ENCODE measurements at regions not wholly inside any gene's neighbourhood (a gene's known extent, or its start where the extent isn't known, plus 50 kb on each side); places are given as distances from the start of the nearest gene placed in this dataset.

DNA sequence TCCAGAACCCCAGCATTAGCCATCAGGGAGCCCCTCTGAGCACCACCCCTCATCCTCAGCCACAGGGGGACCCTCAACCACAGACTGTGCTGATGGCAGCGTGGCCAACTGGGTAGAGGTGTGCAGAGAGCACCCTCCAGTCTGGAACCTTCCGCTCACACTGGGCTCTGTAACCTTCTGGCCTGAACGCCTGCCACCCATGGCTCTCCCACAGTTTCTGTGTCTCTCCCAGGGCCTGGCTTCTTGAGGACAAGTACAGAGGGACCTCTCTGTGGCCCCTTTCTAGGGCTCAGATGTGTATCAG lies 503.0 kb upstream of the MGMT start:
- DNase-seq = no peak
- intact Hi-C loops (cut with micrococcal nuclease) = no loop called here
- Mint-ChIP-seq H3K4me3 (no peak overlapping the region), H3K9me3 (no peaks in the 10 kb centered on the region), H3K27me3 (no peaks in the 10 kb centered on the region), H3K36me3 (ENCODE audit: low read depth) (no peaks in the 10 kb centered on the region), H3K27ac (no peak overlapping the region), H3K4me1 (no peaks in the 10 kb centered on the region)

DNA sequence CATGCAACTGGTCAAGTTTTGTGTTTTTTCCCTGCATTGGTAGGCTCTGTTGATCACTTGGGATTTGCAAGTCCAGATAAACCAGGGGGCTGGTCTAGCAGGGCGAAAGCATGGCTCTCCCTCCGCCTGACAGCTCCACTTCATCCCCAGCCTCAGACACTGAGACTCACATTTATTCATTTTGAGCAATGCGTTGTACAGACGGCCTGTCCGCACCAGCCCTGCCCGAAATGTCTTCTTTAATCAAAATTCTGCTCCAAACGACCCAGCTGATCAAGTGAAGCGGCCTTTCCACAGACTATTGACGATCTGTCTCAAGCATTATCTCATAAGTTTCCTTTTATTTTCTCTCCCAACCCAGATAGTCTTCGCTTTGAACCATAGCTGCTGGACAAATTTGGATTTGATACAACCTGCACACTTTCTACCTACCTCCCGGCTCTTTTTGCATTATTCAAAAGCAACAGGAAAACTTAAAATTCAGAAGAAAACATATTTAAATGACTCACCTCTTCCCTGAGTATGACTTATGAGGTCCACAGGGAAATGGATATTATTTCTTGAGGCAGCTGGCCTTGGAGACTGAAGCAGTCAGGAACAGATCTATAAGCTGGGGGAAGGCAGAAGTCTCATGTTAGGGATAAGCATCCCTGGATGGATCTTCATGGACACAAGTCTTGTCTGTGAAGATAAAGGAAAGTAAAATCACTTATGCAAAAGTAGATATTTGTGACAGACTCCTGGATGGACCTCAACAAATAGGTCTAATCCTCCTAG lies 498.9 kb upstream of the MGMT start:
- DNase-seq = no peak
- H3K9me3 Mint-ChIP-seq = no peaks in the 10 kb centered on the region
- no peaks in the 10 kb centered on the region for H3K4me1 Mint-ChIP-seq
- no peak overlapping the region for H3K27ac Mint-ChIP-seq
- H3K36me3 Mint-ChIP-seq (ENCODE audit: low read depth) = no peaks in the 10 kb centered on the region
- no peaks in the 10 kb centered on the region for H3K27me3 Mint-ChIP-seq
- H3K4me3 Mint-ChIP-seq = no peak overlapping the region
- intact Hi-C loops (cut with micrococcal nuclease) = no loop called here

DNA sequence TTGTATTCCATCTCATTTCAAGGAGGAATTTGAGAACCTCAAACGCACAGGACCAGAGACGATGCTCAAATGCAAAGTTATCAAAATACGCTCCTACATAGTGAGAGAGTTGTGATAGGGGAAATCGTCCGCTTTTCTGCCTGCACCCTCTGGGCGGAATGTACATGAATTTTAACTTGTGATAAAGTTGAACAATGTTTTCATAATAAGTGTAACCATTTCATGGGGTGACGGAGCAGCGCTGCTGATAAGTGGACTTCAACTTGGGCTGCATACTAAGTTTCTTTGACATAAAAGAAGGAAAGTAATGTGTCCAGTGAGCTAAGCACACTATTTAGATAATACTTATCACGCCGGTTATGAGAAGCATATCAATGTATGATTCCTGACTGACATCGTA lies 497.5 kb upstream of the MGMT start:
- Mint-ChIP-seq H3K27me3 (no peaks in the 10 kb centered on the region), H3K9me3 (no peaks in the 10 kb centered on the region), H3K4me3 (no peak overlapping the region), H3K36me3 (ENCODE audit: low read depth) (no peaks in the 10 kb centered on the region), H3K27ac (no peak overlapping the region), H3K4me1 (no peaks in the 10 kb centered on the region)
- intact Hi-C loops (cut with micrococcal nuclease) = no loop called here
- DNase-seq = no peak

DNA sequence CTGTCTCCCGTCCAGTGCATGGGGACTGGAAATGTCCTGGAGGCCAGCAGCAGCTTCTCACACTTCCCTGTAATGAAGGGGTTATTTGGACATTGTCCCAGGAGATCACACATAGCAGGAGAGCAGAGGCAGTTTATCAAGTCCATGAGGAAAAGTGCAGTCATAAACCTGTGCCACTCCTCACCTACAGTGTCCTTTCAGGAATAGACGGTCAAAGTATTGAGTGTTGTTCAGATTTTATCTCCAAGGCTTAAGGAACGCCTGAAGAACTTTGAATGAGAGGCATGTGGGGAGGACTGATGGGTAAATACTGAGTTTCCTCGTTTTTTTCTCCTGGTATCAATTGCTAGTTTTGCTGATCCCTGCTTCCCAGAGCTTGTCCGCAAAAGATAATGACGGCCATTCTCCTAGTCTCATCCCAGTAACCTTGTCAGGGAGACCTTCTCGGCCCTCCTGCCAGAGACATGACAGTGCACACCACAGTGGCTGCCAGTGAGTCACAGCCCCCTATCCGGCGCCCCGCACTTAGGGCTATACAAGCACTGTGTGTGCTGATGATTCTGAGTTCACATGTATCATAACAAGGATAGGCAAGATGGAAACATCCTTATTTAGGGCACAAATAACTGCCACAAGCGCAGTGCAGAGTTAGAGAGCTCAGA lies 495.5 kb upstream of the MGMT start:
- Mint-ChIP-seq H3K27ac (no peak overlapping the region), H3K27me3 (no peaks in the 10 kb centered on the region), H3K4me3 (no peak overlapping the region), H3K9me3 (no peaks in the 10 kb centered on the region), H3K4me1 (no peaks in the 10 kb centered on the region), H3K36me3 (ENCODE audit: low read depth) (no peaks in the 10 kb centered on the region)
- intact Hi-C loops (cut with micrococcal nuclease) = no loop called here
- no peak for DNase-seq

DNA sequence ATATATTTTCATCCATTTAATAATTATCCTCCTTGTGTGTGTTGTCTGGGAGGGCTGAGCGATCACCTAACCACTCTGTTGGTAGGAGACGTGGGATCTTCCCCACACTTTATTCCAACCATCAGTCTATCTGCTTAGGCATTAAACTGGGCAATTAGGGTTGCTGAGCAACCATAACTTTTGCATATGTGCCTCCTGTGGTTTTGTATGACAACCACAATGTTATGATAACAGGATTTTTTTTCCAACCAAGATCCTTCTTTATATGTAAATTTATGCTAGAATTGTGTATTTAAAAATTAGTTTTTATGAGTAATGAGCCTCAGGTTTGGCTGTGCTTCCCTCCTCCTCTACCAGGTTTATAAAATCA lies 495.0 kb upstream of the MGMT start:
- H3K4me3 Mint-ChIP-seq = no peak overlapping the region
- no peaks in the 10 kb centered on the region for H3K27me3 Mint-ChIP-seq
- intact Hi-C loops (cut with micrococcal nuclease) = no loop called here
- no peaks in the 10 kb centered on the region for H3K4me1 Mint-ChIP-seq
- H3K27ac Mint-ChIP-seq = no peak overlapping the region
- DNase-seq = no peak
- H3K9me3 Mint-ChIP-seq = no peaks in the 10 kb centered on the region
- H3K36me3 Mint-ChIP-seq (ENCODE audit: low read depth) = no peaks in the 10 kb centered on the region

DNA sequence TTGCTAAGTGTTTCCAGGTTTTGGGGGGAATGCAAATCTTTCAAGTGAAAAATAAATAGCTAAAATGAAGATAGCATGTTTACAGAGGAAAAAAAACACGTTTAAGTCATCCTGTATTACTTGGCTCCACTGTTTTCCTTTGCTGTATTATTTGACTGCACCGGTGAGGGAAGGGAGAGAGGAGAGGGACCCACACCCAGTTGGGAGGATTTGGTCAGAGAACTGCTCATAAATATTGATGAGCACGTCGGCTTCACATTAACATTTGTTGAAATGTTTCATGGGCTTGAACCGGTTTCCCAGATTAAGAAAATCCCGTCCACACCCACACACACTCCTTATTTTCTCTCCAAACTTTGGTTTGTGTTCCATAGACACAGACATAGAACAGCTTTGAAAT lies 493.8 kb upstream of the MGMT start:
- no peak for DNase-seq
- no peaks in the 10 kb centered on the region for H3K27me3 Mint-ChIP-seq
- no peaks in the 10 kb centered on the region for H3K9me3 Mint-ChIP-seq
- no peaks in the 10 kb centered on the region for H3K36me3 Mint-ChIP-seq (ENCODE audit: low read depth)
- intact Hi-C loops (cut with micrococcal nuclease) = no loop called here
- no peak overlapping the region for H3K27ac Mint-ChIP-seq
- no peak overlapping the region for H3K4me3 Mint-ChIP-seq
- H3K4me1 Mint-ChIP-seq = no peaks in the 10 kb centered on the region

DNA sequence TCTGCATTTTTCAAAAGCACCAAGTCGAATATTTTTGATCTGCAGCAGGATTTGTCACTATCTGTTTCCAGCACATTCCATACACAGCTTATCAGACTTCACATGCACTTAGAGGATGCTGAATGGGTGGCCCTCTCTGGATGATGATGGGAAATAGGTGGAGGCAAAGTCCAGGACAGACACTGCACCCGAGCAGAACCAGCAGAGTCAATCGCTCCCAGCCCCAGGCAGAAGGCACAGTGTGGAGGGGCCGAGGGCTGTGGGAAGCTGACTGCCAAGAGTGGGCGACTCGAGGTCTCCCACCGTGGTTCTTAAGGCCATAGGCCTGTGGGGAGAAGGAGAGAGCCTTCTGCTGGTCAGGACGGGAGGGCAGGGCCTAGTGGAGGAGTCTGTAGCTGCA lies 490.2 kb upstream of the MGMT start:
- Mint-ChIP-seq H3K36me3 (ENCODE audit: low read depth) (no peaks in the 10 kb centered on the region), H3K4me1 (no peaks in the 10 kb centered on the region), H3K4me3 (no peak overlapping the region), H3K27ac (no peak overlapping the region), H3K9me3 (no peaks in the 10 kb centered on the region), H3K27me3 (no peaks in the 10 kb centered on the region)
- DNase-seq = no peak
- intact Hi-C loops (cut with micrococcal nuclease) = no loop called here

DNA sequence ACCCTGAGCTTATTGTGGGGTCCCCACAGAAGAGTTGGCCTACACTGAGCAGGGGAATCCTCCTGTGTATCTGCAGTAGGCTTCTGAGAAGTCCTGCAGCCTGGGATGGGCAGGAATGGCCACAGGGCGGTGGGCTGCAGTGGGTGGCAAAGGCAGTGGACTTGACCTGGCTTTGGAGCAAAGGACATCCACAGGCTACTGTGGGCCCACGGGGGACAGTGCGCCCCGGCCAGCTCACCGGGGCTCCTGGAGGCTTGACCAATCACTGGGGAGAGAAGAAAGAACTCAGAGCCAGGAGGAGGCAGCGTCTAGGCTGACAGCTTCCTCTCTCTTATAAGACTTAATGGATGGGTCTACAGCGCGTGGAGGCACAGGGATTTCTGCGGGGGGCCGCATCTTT lies 488.8 kb upstream of the MGMT start:
- no peaks in the 10 kb centered on the region for H3K9me3 Mint-ChIP-seq
- intact Hi-C loops (cut with micrococcal nuclease) = no loop called here
- H3K4me3 Mint-ChIP-seq = no peak overlapping the region
- no peak for DNase-seq
- H3K27ac Mint-ChIP-seq = no peak overlapping the region
- H3K4me1 Mint-ChIP-seq = no peaks in the 10 kb centered on the region
- H3K27me3 Mint-ChIP-seq = no peaks in the 10 kb centered on the region
- H3K36me3 Mint-ChIP-seq (ENCODE audit: low read depth) = no peaks in the 10 kb centered on the region

DNA sequence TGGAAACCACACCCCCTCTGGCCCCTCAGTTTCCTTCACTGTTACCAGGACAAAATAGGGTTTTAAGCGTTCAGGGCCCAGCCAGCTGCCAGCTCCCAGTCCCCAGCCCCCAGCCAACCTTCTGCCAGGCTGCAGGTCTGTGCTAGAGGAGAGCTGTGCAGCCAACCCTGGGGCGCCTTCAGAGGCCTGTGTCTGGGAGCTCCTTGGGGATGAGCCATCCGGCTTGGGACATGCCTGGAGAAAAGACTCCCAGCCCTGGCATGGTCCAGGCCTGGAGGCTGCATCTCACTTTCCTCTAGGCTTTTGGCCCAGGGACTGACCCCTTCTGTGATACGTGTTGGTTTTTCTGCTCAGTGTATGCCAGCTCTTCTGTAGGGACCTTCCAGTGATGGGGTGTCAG lies 487.6 kb upstream of the MGMT start:
- intact Hi-C loops (cut with micrococcal nuclease) = no loop called here

DNA sequence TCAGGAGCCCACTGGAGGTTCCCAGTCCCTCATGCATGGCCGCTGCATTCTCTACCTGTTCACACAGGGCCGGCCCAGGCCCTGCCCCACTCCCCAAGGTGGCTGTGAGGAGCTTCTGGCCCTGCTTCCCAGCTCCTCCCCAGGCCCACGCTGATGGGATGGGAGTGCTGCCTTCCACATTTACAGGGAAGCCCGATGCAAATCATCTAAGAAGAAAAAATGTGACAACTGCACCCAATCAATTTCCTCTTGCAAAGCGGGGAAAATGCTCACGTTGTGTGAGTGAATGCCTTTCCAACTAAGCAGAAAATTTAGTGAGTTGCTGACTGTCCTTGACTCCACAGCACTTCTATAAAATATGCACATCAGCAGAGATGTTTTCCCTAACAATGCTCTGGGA lies 485.8 kb upstream of the MGMT start:
- Mint-ChIP-seq H3K27ac (no peak overlapping the region), H3K9me3 (no peaks in the 10 kb centered on the region), H3K4me1 (no peaks in the 10 kb centered on the region), H3K36me3 (ENCODE audit: low read depth) (no peaks in the 10 kb centered on the region), H3K27me3 (no peaks in the 10 kb centered on the region), H3K4me3 (no peak overlapping the region)
- no peak for DNase-seq
- intact Hi-C loops (cut with micrococcal nuclease) = no loop called here

More for the DNA sequence above, 487.6 kb upstream of the MGMT start:
- no peaks in the 10 kb centered on the region for H3K9me3 Mint-ChIP-seq
- H3K27me3 Mint-ChIP-seq = no peaks in the 10 kb centered on the region
- no peaks in the 10 kb centered on the region for H3K4me1 Mint-ChIP-seq
- DNase-seq = no peak
- H3K4me3 Mint-ChIP-seq = no peak overlapping the region
- no peak overlapping the region for H3K27ac Mint-ChIP-seq
- H3K36me3 Mint-ChIP-seq (ENCODE audit: low read depth) = no peaks in the 10 kb centered on the region

DNA sequence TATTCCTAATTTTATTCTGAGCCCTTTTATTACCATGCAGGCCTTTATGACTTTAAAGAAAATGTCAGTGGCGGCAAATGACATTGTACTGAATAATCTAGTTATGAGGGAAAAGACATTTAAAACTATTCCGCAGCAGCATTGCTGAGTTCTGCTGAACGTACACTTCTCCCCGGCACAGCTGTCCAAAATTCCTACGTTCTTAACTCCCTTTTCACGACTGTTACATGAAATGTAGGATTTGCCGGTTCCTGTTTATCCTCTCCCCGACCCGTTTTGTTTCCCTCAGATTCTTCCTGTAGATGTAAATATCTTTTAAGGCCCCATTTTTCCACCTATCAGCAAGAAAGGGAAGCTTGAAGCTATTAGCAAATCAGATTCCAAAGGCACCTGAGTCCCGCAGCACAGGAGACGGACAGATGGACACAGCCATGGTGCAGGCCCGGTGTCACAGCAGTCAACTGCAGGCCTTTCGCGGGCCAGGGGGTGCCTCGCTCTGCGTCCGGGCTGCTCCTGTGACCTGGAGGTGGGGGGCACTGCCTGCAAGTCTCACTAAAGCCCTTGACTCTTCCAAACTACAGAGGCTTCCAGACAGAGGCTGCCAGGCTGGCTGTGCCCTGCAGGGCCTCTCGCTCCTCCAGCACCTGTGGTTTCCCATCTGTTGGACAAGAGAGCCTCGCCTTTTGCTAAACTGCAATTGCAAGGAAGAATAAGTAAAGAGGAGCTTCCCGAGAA lies 485.0 kb upstream of the MGMT start:
- Mint-ChIP-seq H3K9me3 (no peaks in the 10 kb centered on the region), H3K4me3 (no peak overlapping the region), H3K36me3 (ENCODE audit: low read depth) (no peaks in the 10 kb centered on the region), H3K27me3 (no peaks in the 10 kb centered on the region), H3K27ac (no peak overlapping the region), H3K4me1 (no peaks in the 10 kb centered on the region)
- DNase-seq = no peak
- intact Hi-C loops (cut with micrococcal nuclease) = no loop called here

DNA sequence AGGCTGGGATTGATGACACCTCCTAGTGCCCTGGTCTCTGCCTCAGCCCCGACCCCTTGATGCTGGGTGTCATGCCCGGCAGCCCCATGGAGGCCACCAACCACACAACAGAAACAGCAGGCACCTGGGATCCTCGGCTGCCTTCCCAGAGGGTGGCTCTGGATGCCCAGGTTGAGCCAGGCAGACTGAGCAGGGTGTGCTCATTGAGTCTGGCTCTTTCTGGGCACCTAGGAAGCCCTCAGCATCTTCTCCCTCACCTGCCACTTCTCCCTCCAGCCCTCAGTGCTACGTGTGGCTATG lies 484.5 kb upstream of the MGMT start:
- no peak for DNase-seq

DNA sequence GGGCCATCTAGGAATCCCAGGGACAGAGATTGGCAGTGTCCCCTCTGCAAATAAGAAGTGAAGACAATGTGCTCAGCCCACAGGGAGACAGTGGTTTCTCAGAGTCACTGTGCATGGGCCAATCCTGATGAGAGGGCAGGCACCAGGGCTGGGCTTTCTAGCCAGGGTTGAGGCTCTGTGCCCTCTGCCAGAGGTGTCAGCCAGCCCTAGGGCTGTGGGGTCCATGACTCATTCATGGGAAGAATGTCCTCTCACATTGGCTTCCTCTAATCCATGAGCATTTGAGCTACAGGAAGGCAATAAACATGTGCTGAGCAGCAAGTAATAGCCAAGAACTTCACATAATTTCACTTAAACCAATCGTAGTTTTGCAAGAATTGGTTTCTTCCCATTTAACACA lies 482.0 kb upstream of the MGMT start:
- no peak for DNase-seq
- Mint-ChIP-seq H3K4me1 (no peaks in the 10 kb centered on the region), H3K4me3 (no peak overlapping the region), H3K36me3 (ENCODE audit: low read depth) (no peaks in the 10 kb centered on the region), H3K27ac (no peak overlapping the region), H3K9me3 (no peaks in the 10 kb centered on the region), H3K27me3 (no peaks in the 10 kb centered on the region)
- intact Hi-C loops (cut with micrococcal nuclease) = no loop called here

More for the DNA sequence above, 484.5 kb upstream of the MGMT start:
- H3K4me3 Mint-ChIP-seq = no peak overlapping the region
- intact Hi-C loops (cut with micrococcal nuclease) = no loop called here
- H3K27ac Mint-ChIP-seq = no peak overlapping the region
- H3K36me3 Mint-ChIP-seq (ENCODE audit: low read depth) = no peaks in the 10 kb centered on the region
- H3K27me3 Mint-ChIP-seq = no peaks in the 10 kb centered on the region
- H3K9me3 Mint-ChIP-seq = no peaks in the 10 kb centered on the region
- no peaks in the 10 kb centered on the region for H3K4me1 Mint-ChIP-seq

DNA sequence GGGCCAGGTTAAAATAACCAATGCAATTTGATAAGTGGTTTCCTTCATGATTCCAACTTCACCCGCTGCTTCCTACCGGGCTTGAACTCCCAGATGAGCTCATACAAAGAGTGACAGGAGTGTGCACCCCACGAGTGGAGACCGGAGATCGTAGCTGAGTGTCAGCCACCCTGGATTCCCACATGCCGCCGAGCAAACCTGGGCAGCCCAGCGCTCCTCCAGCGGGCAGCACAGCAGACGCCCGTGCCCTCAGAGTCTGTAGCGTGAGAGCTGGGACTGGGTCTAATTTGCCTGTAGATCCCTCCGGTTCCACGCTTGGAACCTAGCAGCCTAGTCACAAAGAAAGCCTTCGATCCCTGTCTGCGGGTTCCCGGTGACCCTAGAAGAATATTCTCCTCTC lies 476.1 kb upstream of the MGMT start:
- H3K27me3 Mint-ChIP-seq = peaks cover 2% of the 10 kb centered on the region
- H3K4me1 Mint-ChIP-seq = no peaks in the 10 kb centered on the region
- H3K4me3 Mint-ChIP-seq = no peak overlapping the region
- H3K9me3 Mint-ChIP-seq = no peaks in the 10 kb centered on the region
- H3K27ac Mint-ChIP-seq = no peak overlapping the region
- intact Hi-C loops (cut with micrococcal nuclease) = no loop called here
- DNase-seq = no peak
- H3K36me3 Mint-ChIP-seq (ENCODE audit: low read depth) = no peaks in the 10 kb centered on the region

DNA sequence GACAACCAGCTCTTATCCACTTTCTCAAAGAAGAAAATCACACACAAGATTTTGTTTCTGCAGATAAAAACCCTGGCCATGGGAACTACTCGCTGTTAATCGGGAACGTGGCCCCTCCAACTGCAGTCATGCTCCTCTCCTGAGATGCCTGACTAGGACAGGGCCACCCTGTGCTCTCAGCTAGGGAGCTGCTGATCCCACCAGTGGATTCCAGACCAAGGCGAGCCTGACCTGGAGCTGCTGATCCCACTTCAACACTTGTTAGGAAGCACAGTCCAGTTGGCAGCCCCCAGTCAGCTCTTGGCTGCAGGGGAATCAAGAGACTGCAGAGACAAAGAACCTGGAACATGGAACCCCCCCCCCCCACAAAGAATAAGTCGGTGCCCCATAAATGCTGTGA lies 474.3 kb upstream of the MGMT start:
- Mint-ChIP-seq H3K4me3 (no peak overlapping the region), H3K27ac (no peak overlapping the region), H3K9me3 (no peaks in the 10 kb centered on the region), H3K36me3 (ENCODE audit: low read depth) (no peaks in the 10 kb centered on the region), H3K4me1 (no peaks in the 10 kb centered on the region), H3K27me3 (peaks cover 2% of the 10 kb centered on the region)
- no peak for DNase-seq
- intact Hi-C loops (cut with micrococcal nuclease) = no loop called here

Data from activated CD4-positive, alpha-beta T cell treated with anti-CD3 and anti-CD28 coated beads, Interleukin-2, amount 10 ng/mL, durations not matched to agents 24 days and 14 days (primary cell).